ENCODE measurements at regions not wholly inside any gene's neighbourhood (a gene's known extent, or its start where the extent isn't known, plus 50 kb on each side); places are given as distances from the start of the nearest gene placed in this dataset.

GRCh38 chr12:89935850-89936249 lies 227.2 kb upstream of the ATP2B1 start:
- Histone ChIP-seq H3K27ac (ENCODE audit: low read length) (peak overlapping the region; percentile 74), H4K20me1 (ENCODE audit: insufficient read depth, low read length) (no peaks in the 10 kb centered on the region), H3K9me3 (ENCODE audit: insufficient read depth, low read length) (no peaks in the 10 kb centered on the region), H3K4me3 (ENCODE audit: low read length) (peak overlapping the region; percentile 30), H3K9ac (ENCODE audit: low read length) (peak overlapping the region; percentile 43), H3K4me1 (ENCODE audit: low read length) (peaks cover 33% of the 10 kb centered on the region), H3K27me3 (ENCODE audit: low read depth, low read length) (no peaks in the 10 kb centered on the region), H3K4me2 (ENCODE audit: low read length) (peak overlapping the region; percentile 67), H3K36me3 (replicated peaks; ENCODE audit: low read depth, low read length) (no peaks in the 10 kb centered on the region), H2AFZ (ENCODE audit: low read depth, low read length) (0 out of 2 replicates have a peak overlapping the region, but pooled peaks have one; percentile 5), H3K79me2 (ENCODE audit: low read length) (no peaks in the 10 kb centered on the region)
- no peak for TF ChIP-seq CTCF (IDR thresholded peaks at IDR 0.05; ENCODE audit: low read depth, low read length)
- no peak for TF ChIP-seq EZH2phosphoT487 (IDR thresholded peaks at IDR 0.05; ENCODE audit: low read depth)

GRCh38 chr12:89933911-89934310 lies 225.3 kb upstream of the ATP2B1 start:
- Histone ChIP-seq H3K79me2 (ENCODE audit: low read length) (no peaks in the 10 kb centered on the region), H3K9ac (ENCODE audit: low read length) (no peak overlapping the region), H3K9me3 (ENCODE audit: insufficient read depth, low read length) (no peaks in the 10 kb centered on the region), H3K4me1 (ENCODE audit: low read length) (peaks cover 33% of the 10 kb centered on the region), H3K27ac (ENCODE audit: low read length) (no peak overlapping the region), H3K27me3 (ENCODE audit: low read depth, low read length) (no peaks in the 10 kb centered on the region), H4K20me1 (ENCODE audit: insufficient read depth, low read length) (no peaks in the 10 kb centered on the region), H3K4me3 (ENCODE audit: low read length) (no peak overlapping the region), H2AFZ (ENCODE audit: low read depth, low read length) (no peak overlapping the region), H3K4me2 (ENCODE audit: low read length) (no peak overlapping the region), H3K36me3 (replicated peaks; ENCODE audit: low read depth, low read length) (no peaks in the 10 kb centered on the region)
- no peak for TF ChIP-seq EZH2phosphoT487 (IDR thresholded peaks at IDR 0.05; ENCODE audit: low read depth)
- TF ChIP-seq CTCF (IDR thresholded peaks at IDR 0.05; ENCODE audit: low read depth, low read length) = no peak

GRCh38 chr12:89932954-89933353 lies 224.3 kb upstream of the ATP2B1 start:
- H3K27ac ChIP-seq (ENCODE audit: low read length) = no peak overlapping the region
- H3K27me3 ChIP-seq (ENCODE audit: low read depth, low read length) = no peaks in the 10 kb centered on the region
- H3K4me3 ChIP-seq (ENCODE audit: low read length) = no peak overlapping the region
- H4K20me1 ChIP-seq (ENCODE audit: insufficient read depth, low read length) = no peaks in the 10 kb centered on the region
- no peaks in the 10 kb centered on the region for H3K79me2 ChIP-seq (ENCODE audit: low read length)
- H3K4me2 ChIP-seq (ENCODE audit: low read length) = no peak overlapping the region
- peaks cover 41% of the 10 kb centered on the region for H3K4me1 ChIP-seq (ENCODE audit: low read length)
- no peaks in the 10 kb centered on the region for H3K9me3 ChIP-seq (ENCODE audit: insufficient read depth, low read length)
- no peaks in the 10 kb centered on the region for H3K36me3 ChIP-seq (replicated peaks; ENCODE audit: low read depth, low read length)
- H2AFZ ChIP-seq (ENCODE audit: low read depth, low read length) = no peak overlapping the region
- TF ChIP-seq EZH2phosphoT487 (IDR thresholded peaks at IDR 0.05; ENCODE audit: low read depth) (no peak), CTCF (IDR thresholded peaks at IDR 0.05; ENCODE audit: low read depth, low read length) (no peak)
- no peak overlapping the region for H3K9ac ChIP-seq (ENCODE audit: low read length)

- Histone ChIP-seq H3K36me3 (replicated peaks; ENCODE audit: low read depth, low read length) (no peaks in the 10 kb centered on the region), H3K27me3 (ENCODE audit: low read depth, low read length) (no peaks in the 10 kb centered on the region), H3K9me3 (ENCODE audit: insufficient read depth, low read length) (no peaks in the 10 kb centered on the region), H3K4me1 (ENCODE audit: low read length) (peaks cover 49% of the 10 kb centered on the region), H3K4me2 (ENCODE audit: low read length) (peak overlapping the region; percentile 79; the same call in 1 of the 2 replicates), H3K79me2 (ENCODE audit: low read length) (no peaks in the 10 kb centered on the region), H3K27ac (ENCODE audit: low read length) (no peak overlapping the region), H4K20me1 (ENCODE audit: insufficient read depth, low read length) (no peaks in the 10 kb centered on the region), H3K4me3 (ENCODE audit: low read length) (no peak overlapping the region), H2AFZ (ENCODE audit: low read depth, low read length) (0 out of 2 replicates have a peak overlapping the region, but pooled peaks have one; percentile 3), H3K9ac (ENCODE audit: low read length) (no peak overlapping the region)
- TF ChIP-seq CTCF (IDR thresholded peaks at IDR 0.05; ENCODE audit: low read depth, low read length) (no peak), EZH2phosphoT487 (IDR thresholded peaks at IDR 0.05; ENCODE audit: low read depth) (no peak)
Measured at GRCh38 chr12:89928467-89928866, 219.8 kb upstream of the ATP2B1 start.
